A673 (cell line): ENCODE measurements at regions not wholly inside any gene's neighbourhood (a gene's known extent, or its start where the extent isn't known, plus 50 kb on each side); places are given as distances from the start of the nearest gene placed in this dataset.

Source experiments
- BruUV-seq: library from RNA; stranded (reverse); fragments of 400-500 nt; replicated peaks from 2 replicates; lab custom pipeline; 2021; lab: Mats Ljungman, UMichigan
- CTCF ChIA-PET: fragments of 300-600 bp; sonication (Branson Sonifier 250); formaldehyde crosslinking; loops from one replicate; lab custom pipeline; 2022; ENCODE audit warnings: antibody characterized with exemption; lab: Charles Lee
- POLR2A ChIA-PET: fragments of 300-600 bp; sonication (Branson Sonifier 250); formaldehyde crosslinking; loops from one replicate; lab custom pipeline; 2022; ENCODE audit warnings: antibody characterized with exemption; ENCODE audit not compliant: low non-redundant PET; lab: Charles Lee
- DNase-seq: peaks from one replicate; pipeline ENCODE4 v3.0.0-alpha.2; 2015; ENCODE audit warnings: low spot score
- H3K27ac ChIP-seq: fragments of 200-600 bp; sonication (generic); 2 replicates; pipeline ENCODE4 v1.5.1; 2016; ENCODE audit warnings: mixed run types, low read depth, mild to moderate bottlenecking, mixed read lengths, antibody characterized with exemption, low read length; ENCODE audit not compliant: poor library complexity, severe bottlenecking
- H3K27me3 ChIP-seq: fragments of 200-600 bp; sonication (generic); replicated peaks from 2 replicates; pipeline ENCODE4 v1.6.1; 2017; ENCODE audit warnings: mixed run types, low read depth, mild to moderate bottlenecking, mixed read lengths, antibody characterized with exemption, low read length; ENCODE audit not compliant: insufficient read depth, poor library complexity
- H3K36me3 ChIP-seq: fragments of 200-600 bp; sonication (generic); 2 replicates; pipeline ENCODE4 v1.6.1; 2016; ENCODE audit warnings: mixed run types, mild to moderate bottlenecking, mixed read lengths, antibody characterized with exemption, low read length; ENCODE audit not compliant: insufficient read depth, poor library complexity, severe bottlenecking
- H3K4me1 ChIP-seq: fragments of 200-600 bp; sonication (generic); 2 replicates; pipeline ENCODE4 v1.6.1; 2017; ENCODE audit warnings: mixed run types, mild to moderate bottlenecking, mixed read lengths, antibody characterized with exemption, low read length; ENCODE audit not compliant: insufficient read depth, poor library complexity, severe bottlenecking
- H3K4me3 ChIP-seq: fragments of 200-600 bp; sonication (generic); 2 replicates; pipeline ENCODE4 v1.5.1; 2016; ENCODE audit warnings: low read depth, mixed run types, mild to moderate bottlenecking, mixed read lengths, low read length; ENCODE audit not compliant: poor library complexity, severe bottlenecking
- H3K9me3 ChIP-seq: fragments of 200-600 bp; sonication (generic); 2 replicates; pipeline ENCODE4 v1.6.1; 2016; ENCODE audit warnings: mixed run types, low read depth, mild to moderate bottlenecking, mixed read lengths, antibody characterized with exemption, low read length; ENCODE audit not compliant: poor library complexity, severe bottlenecking
- EZH2 ChIP-seq: fragments of 200-600 bp; sonication (generic); IDR thresholded peaks from 2 replicates; pipeline ENCODE4 v1.6.1; 2017; ENCODE audit warnings: borderline replicate concordance, low read depth, mild to moderate bottlenecking, mixed read lengths, antibody characterized with exemption, low read length; ENCODE audit not compliant: poor library complexity, severe bottlenecking
- intact Hi-C: fragments of 100-400 bp; cut with micrococcal nuclease; formaldehyde crosslinking; loops from one replicate; pipeline ENCODE4 v1.10.0; 2022; ENCODE audit not compliant: unreplicated experiment
- TF ChIP-seq, protein P1 (sequence below): fragments of 300-800, 200-600 bp; sonication (generic); conservative IDR thresholded peaks from 2 replicates; pipeline ENCODE4 v1.5.1; 2017; ENCODE audit warnings: low read depth, mild to moderate bottlenecking, antibody characterized with exemption, low read length, moderate library complexity, mixed read lengths

DNA sequence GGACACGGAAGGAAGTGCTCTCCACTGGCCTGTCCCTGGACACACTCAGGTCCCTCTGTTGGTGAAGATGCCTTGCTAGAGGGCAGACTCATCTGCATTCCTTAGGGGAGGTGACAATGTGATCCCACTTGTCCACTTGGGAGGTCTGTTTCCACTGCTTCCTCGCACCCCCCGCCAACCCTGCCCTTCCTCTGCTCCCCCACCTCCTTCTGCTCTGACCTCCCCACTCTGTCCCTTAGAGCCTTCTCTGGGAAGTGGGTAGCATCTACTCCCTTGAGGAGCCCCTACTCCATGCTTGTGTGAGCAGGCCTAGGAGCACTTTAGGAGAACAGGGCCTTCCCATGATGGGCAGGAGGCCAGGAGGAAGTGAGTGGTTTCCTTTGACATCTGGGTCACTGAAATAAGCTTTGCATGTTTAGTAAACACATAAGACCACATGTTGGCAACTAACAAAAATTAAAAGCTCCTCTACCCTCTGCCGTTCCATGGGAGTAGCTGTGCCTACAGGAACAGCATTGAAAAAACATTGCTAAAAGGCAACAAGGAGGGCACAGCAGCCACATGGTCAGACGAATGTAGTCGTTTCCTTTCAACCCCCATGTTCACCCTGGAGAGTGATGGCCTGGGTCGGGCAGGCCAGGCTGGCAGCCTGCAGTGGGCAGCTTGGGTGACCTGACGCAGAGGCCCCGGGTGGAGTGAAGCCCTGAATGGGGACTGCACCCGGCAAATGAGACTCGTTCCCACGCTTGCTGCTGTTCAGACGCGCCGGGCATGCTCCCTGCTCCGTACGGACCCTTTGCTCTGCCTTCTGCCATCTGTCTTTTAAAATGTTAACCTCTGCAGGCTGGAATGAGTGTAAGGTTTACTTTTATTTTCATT is 634.0 kb downstream of the IRX1 start:
- intact Hi-C loops, result no loop called here
- Histone ChIP-seq H3K4me3 (no peak overlapping the region), H3K27ac (no peak overlapping the region), H3K27me3 (no peaks in the 10 kb centered on the region), H3K4me1 (no peaks in the 10 kb centered on the region), H3K9me3 (peaks cover 12% of the 10 kb centered on the region), H3K36me3 (no peaks in the 10 kb centered on the region)
- BruUV-seq, result no TSS peak
- CTCF ChIA-PET, result no interaction called here
- DNase-seq, result no peak
- POLR2A ChIA-PET, result no interaction called here
- TF ChIP-seq, protein P1, sequence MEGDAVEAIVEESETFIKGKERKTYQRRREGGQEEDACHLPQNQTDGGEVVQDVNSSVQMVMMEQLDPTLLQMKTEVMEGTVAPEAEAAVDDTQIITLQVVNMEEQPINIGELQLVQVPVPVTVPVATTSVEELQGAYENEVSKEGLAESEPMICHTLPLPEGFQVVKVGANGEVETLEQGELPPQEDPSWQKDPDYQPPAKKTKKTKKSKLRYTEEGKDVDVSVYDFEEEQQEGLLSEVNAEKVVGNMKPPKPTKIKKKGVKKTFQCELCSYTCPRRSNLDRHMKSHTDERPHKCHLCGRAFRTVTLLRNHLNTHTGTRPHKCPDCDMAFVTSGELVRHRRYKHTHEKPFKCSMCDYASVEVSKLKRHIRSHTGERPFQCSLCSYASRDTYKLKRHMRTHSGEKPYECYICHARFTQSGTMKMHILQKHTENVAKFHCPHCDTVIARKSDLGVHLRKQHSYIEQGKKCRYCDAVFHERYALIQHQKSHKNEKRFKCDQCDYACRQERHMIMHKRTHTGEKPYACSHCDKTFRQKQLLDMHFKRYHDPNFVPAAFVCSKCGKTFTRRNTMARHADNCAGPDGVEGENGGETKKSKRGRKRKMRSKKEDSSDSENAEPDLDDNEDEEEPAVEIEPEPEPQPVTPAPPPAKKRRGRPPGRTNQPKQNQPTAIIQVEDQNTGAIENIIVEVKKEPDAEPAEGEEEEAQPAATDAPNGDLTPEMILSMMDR, result no peak
- TF ChIP-seq EZH2, result no peak

DNA sequence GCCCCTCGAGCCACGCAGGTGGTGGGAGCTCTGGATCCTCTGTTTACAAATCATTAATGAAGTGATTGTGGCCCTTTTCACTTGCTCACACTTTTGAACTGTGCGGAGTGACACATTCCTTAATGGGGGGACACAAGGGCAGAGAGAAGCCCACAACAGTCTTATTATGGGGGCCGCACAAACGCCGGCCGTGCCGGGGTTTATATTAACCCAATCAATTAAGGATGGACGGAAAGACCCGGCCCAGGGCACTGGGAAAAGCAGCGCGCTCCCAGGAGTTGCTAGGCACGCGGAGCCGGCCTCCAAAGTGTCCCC is 634.8 kb downstream of the IRX1 start:
- TF ChIP-seq, protein P1, result no peak
- no peak for TF ChIP-seq EZH2
- Histone ChIP-seq H3K36me3 (no peaks in the 10 kb centered on the region), H3K4me3 (no peak overlapping the region), H3K9me3 (peaks cover 15% of the 10 kb centered on the region), H3K27ac (no peak overlapping the region), H3K4me1 (no peaks in the 10 kb centered on the region), H3K27me3 (no peaks in the 10 kb centered on the region)
- POLR2A ChIA-PET, result no interaction called here
- BruUV-seq, result no TSS peak
- CTCF ChIA-PET, result no interaction called here
- intact Hi-C loops, result no loop called here
- no peak for DNase-seq

DNA sequence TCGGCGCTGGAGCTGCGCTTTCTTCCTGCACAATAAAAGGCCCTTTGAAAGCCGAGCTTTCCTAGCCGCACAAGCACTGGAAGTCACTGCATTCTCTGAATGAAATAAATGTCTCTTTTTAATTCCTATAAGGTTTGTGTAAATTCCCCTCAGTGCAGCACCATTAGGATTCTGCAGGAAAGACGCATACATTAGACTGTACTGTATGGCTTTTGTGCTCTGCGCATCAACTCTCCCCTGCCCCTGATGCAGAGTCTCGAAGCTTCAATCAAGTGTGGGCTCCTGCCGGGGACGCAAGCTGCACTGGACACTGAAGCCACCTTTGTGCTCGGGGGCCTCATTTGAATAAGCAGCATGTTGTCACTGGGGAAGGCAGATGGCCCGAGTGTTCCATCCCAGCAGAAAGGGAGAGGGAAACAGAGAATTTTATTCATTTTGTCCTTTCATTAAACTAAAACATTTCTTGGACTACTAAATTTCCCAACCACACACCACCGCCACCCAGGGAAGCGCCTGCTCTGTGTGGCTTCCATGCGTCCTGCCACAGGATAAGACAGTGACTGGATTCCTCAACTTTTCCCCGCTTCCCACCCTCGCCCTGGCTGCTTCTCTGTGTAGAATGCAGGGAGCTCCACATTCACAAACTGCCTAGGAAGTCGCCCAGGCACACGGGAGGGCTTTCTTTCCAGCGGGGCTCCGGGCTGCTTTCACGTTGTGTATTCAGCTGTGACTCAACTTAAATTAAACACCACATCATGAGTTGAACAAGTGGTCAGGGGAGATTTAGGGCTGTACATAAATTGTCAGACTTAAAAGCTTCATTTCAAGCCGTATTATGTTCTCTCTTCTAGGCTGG is 635.4 kb downstream of the IRX1 start:
- H3K4me1 ChIP-seq, result no peaks in the 10 kb centered on the region
- CTCF ChIA-PET, result no interaction called here
- no peaks in the 10 kb centered on the region for H3K36me3 ChIP-seq
- POLR2A ChIA-PET, result no interaction called here
- no peak overlapping the region for H3K4me3 ChIP-seq
- intact Hi-C loops, result no loop called here
- BruUV-seq, result no TSS peak
- H3K9me3 ChIP-seq, result peaks cover 15% of the 10 kb centered on the region
- no peak overlapping the region for H3K27ac ChIP-seq
- DNase-seq, result no peak
- TF ChIP-seq EZH2, result no peak
- TF ChIP-seq, protein P1, result no peak
- H3K27me3 ChIP-seq, result no peaks in the 10 kb centered on the region
